ENCODE measurements at regions not wholly inside any gene's neighbourhood (a gene's known extent, or its start where the extent isn't known, plus 50 kb on each side); places are given as distances from the start of the nearest gene placed in this dataset.

GRCh38 chr7:85815526-85815925 lies 628.7 kb upstream of the SEMA3D start:
- Histone ChIP-seq H3K4me3 (no peak overlapping the region), H3K4me1 (no peaks in the 10 kb centered on the region), H3K9me3 (peaks cover 0 to under 1% (median 0%) of the 10 kb centered on the region in 8 donors), H3K36me3 (no peaks in the 10 kb centered on the region), H3K27ac (no peak overlapping the region), H3K27me3 (replicated peaks in 1 of 7) (no peaks in the 10 kb centered on the region)
- TF ChIP-seq CTCF (IDR thresholded peaks at IDR 0.05 in 8 of 11, conservative IDR thresholded peaks at IDR 0.05 in 3 of 11) (no peak), POLR2AphosphoS5 (IDR thresholded peaks at IDR 0.05) (no peak), POLR2A (IDR thresholded peaks at IDR 0.05) (no peak)
- no peak for DNase-seq
- intact Hi-C loops (cut with DNase I; ENCODE audit: low total_unique reads) = no loop called here

DNA sequence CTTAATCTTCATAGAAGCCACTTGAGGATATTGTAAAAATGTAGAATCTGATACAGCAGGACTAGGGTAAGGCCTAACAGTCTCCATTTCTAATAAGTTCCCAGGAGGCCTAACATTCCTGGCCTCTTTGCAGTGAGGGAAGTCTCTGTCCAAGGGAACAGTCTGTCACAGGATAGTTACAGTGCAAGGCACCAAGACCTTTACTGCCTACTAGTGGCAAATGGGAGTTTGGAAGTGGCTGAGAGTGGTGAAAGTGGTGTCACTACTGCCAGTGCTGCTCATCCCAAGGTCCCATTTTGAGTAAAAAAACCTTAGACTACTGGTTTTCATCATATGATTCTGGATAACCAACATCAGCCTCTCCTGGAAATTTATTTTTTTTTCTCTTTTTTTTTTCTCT lies 619.5 kb upstream of the SEMA3D start:
- no peak for DNase-seq
- H3K36me3 ChIP-seq = no peaks in the 10 kb centered on the region
- no peak for TF ChIP-seq CTCF (IDR thresholded peaks at IDR 0.05 in 8 of 11, conservative IDR thresholded peaks at IDR 0.05 in 3 of 11)
- no peak for TF ChIP-seq POLR2A (IDR thresholded peaks at IDR 0.05)
- no peak for TF ChIP-seq POLR2AphosphoS5 (IDR thresholded peaks at IDR 0.05)
- no peak overlapping the region for H3K4me3 ChIP-seq
- H3K27me3 ChIP-seq (replicated peaks in 1 of 7) = no peaks in the 10 kb centered on the region
- H3K27ac ChIP-seq = no peak overlapping the region
- no peaks in the 10 kb centered on the region for H3K9me3 ChIP-seq
- H3K4me1 ChIP-seq = no peaks in the 10 kb centered on the region
- intact Hi-C loops (cut with DNase I; ENCODE audit: low total_unique reads) = no loop called here

- intact Hi-C loops (cut with DNase I; ENCODE audit: low total_unique reads) = no loop called here
- H3K4me3 ChIP-seq = no peak overlapping the region
- no peak for TF ChIP-seq CTCF (IDR thresholded peaks at IDR 0.05 in 8 of 11, conservative IDR thresholded peaks at IDR 0.05 in 3 of 11)
Measured at GRCh38 chr7:85805656-85806055, 618.8 kb upstream of the SEMA3D start.

DNA sequence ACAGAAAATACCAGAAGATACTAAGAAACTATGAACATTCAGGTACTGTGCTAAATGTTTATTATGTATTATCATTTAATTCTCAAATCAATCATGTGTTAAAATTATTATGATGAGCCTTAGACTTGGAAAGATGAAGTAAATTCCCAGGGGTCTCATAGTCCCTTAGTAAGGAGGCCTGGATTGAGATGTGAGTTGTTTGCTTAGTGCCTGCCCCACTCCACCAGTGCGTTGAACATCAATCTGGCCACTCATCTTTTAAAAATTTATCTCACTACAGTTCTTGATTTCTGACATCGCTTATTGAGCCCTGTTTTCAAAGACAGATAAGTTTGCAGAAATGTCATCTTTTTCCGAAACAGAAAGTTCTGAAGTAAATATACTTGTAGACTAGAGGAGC lies 618.4 kb upstream of the SEMA3D start:
- H3K9me3 ChIP-seq = no peaks in the 10 kb centered on the region
- no peak overlapping the region for H3K4me3 ChIP-seq
- no peak for DNase-seq
- H3K27me3 ChIP-seq (replicated peaks in 1 of 7) = no peaks in the 10 kb centered on the region
- no peaks in the 10 kb centered on the region for H3K4me1 ChIP-seq
- TF ChIP-seq CTCF (IDR thresholded peaks at IDR 0.05 in 8 of 11, conservative IDR thresholded peaks at IDR 0.05 in 3 of 11) (no peak), POLR2AphosphoS5 (IDR thresholded peaks at IDR 0.05) (no peak), POLR2A (IDR thresholded peaks at IDR 0.05) (no peak)
- H3K27ac ChIP-seq = no peak overlapping the region
- WGBS, 5 donors = 87 to 92% (median 90%) methylated on average over 3 of the region's 3 CpGs
- H3K36me3 ChIP-seq = no peaks in the 10 kb centered on the region
- intact Hi-C loops (cut with DNase I; ENCODE audit: low total_unique reads) = no loop called here

More at GRCh38 chr7:85805656-85806055, 618.8 kb upstream of the SEMA3D start:
- H3K27ac ChIP-seq = no peak overlapping the region
- H3K4me1 ChIP-seq = no peaks in the 10 kb centered on the region
- H3K9me3 ChIP-seq = no peaks in the 10 kb centered on the region
- DNase-seq = no peak
- H3K36me3 ChIP-seq = no peaks in the 10 kb centered on the region
- H3K27me3 ChIP-seq (replicated peaks in 1 of 7) = no peaks in the 10 kb centered on the region

Measured in spleen (tissue), 11 donors.